Coronary artery (tissue), 2 donors: ENCODE measurements at regions not wholly inside any gene's neighbourhood (a gene's known extent, or its start where the extent isn't known, plus 50 kb on each side); places are given as distances from the start of the nearest gene placed in this dataset.

Experiments
- DNase-seq: peaks from one replicate; pipeline ENCODE4 v3.0.0-alpha.2; 2017; ENCODE audit warnings: low spot score
- H3K27ac ChIP-seq, 2 donors: fragments of 200-600 bp; sonication (generic); one replicate each; pipeline ENCODE4 v1.5.1; 2016 to 2019
- H3K4me3 ChIP-seq: fragments of 200-600 bp; sonication (generic); 2 replicates; pipeline ENCODE4 v1.5.1; 2016; ENCODE audit warnings: mild to moderate bottlenecking, moderate library complexity
- CTCF ChIP-seq: fragments of 200-600 bp; sonication (generic); IDR thresholded peaks from one replicate; pipeline ENCODE4 v1.5.1; 2019; ENCODE audit warnings: antibody characterized with exemption

GRCh38 chr4:126441173-126442035, 1126.6 kb downstream of the FAT4 start:
- peak overlapping the region in 1 of 2 donors; percentile 48 for H3K27ac ChIP-seq
- no peak overlapping the region for H3K4me3 ChIP-seq
- no peak for TF ChIP-seq CTCF
- no peak for DNase-seq

GRCh38 chr4:126445596-126445995, 1130.8 kb downstream of the FAT4 start:
- Histone ChIP-seq H3K27ac (no peak overlapping the region), H3K4me3 (no peak overlapping the region)
- TF ChIP-seq CTCF, result no peak
- no peak for DNase-seq

DNA sequence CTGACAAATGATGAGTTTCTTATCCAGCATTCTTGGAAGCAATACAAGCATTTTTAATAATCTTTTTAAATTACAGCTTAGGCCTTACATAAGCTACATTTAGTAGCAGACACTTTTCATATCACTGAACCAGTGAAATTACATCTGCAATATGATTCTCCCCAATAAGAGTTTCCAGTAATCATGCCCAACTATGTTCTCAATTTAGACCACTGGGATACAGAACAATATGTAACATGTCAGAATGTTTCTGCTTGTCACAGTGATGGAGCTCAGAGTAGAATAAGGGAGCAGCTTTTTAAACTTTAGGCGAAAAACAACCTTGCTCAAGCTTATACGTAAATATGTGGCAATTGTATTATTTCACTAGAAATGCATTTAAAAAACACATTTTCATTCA, 1132.2 kb downstream of the FAT4 start:
- no peak overlapping the region for H3K27ac ChIP-seq
- DNase-seq, result no peak
- no peak for TF ChIP-seq CTCF
- no peak overlapping the region for H3K4me3 ChIP-seq

- no peak for DNase-seq
- no peak for TF ChIP-seq CTCF
- no peak overlapping the region for H3K27ac ChIP-seq
- no peak overlapping the region for H3K4me3 ChIP-seq
These were observed 1133.5 kb downstream of the FAT4 start for GRCh38 chr4:126448086-126448845.

DNA sequence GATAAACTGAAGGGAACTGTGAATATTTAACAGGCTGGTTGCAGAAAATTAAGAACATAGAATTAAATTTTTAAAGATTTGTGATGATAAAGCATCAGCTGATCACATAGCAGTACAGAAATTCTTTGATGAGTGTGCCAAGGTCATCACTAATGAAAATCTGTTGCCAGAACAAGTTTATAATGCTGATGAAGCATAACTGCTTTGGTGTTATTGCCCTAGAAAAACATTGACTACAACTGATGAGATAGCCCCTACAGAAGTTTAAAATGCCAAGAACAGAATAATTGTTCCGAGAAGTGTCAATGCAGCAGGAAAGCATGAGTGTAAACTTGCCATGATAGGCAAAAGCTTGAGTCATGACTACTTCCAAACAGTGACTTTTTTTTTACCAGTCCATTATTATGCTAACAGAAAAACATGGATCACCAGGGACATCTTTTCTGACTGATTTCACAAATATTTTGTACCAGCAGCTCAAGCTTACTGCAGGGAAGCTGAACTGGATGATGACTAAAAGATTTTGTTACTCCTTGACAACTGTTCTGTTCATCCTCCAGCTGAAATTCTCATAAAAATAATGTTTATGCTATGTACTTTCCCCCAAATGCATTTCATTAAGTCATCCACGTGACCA, 1136.6 kb downstream of the FAT4 start:
- Histone ChIP-seq H3K4me3 (no peak overlapping the region), H3K27ac (no peak overlapping the region)
- no peak for DNase-seq
- TF ChIP-seq CTCF, result no peak

DNA sequence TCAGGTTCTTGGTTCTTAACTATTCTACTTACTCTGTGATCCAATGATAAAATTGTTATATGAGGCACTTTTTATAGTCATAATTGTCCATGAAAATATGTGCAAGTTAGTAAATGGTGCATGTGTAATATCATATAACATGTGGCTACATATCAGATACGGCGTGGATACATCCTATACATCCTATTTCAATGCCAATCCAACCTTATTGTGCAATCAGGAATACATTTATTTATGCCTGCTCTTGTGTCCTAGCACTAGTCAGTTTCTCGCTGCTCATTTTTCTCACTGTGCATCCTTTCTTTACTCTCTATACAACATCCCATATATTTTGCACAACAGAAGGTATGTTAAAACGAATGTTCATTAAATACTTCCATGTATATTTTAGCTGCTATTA, 1141.1 kb downstream of the FAT4 start:
- H3K4me3 ChIP-seq, result no peak overlapping the region
- H3K27ac ChIP-seq, result no peak overlapping the region
- no peak for TF ChIP-seq CTCF
- DNase-seq, result no peak
